Spleen (tissue), 11 donors: ENCODE measurements at regions not wholly inside any gene's neighbourhood (a gene's known extent, or its start where the extent isn't known, plus 50 kb on each side); places are given as distances from the start of the nearest gene placed in this dataset.

Experiments used
- DNase-seq: peaks from one replicate; pipeline ENCODE4 v3.0.0-alpha.2; 2020
- H3K27ac ChIP-seq, 8 donors: fragments of 200-600 bp; sonication (generic) in 7 of 8; 1 replicate in 4 of 8; 2 replicates in 4 of 8; pipeline versions ENCODE4 v1.5.0 to v1.8.0; 2016 to 2021; ENCODE audit warnings: inconsistent platforms in 4 of 8, mild to moderate bottlenecking in 4 of 8, moderate library complexity in 1 of 8
- H3K27me3 ChIP-seq, 7 donors: fragments of 200-600 bp; sonication (generic) in 6 of 7; replicated peaks in 1 of 7; 1 replicate in 4 of 7; 2 replicates in 3 of 7; pipeline versions ENCODE4 v1.5.0 to v1.8.0; 2016 to 2021; ENCODE audit warnings: inconsistent platforms in 3 of 7, mild to moderate bottlenecking in 1 of 7
- H3K36me3 ChIP-seq, 6 donors: fragments of 200-600 bp; sonication (generic) in 5 of 6; 1 replicate in 4 of 6; 2 replicates in 2 of 6; pipeline versions ENCODE4 v1.5.0 to v1.8.0; 2016 to 2021; ENCODE audit warnings: inconsistent platforms in 2 of 6
- H3K4me1 ChIP-seq, 6 donors: fragments of 200-600 bp; sonication (generic) in 5 of 6; 1 replicate in 3 of 6; 2 replicates in 3 of 6; pipeline versions ENCODE4 v1.5.0 to v1.8.0; 2016 to 2021; ENCODE audit warnings: inconsistent platforms in 3 of 6
- H3K4me3 ChIP-seq, 8 donors: fragments of 200-600 bp; sonication (generic) in 7 of 8; 1 replicate in 4 of 8; 2 replicates in 4 of 8; pipeline versions ENCODE4 v1.5.0 to v1.8.0; 2016 to 2021; ENCODE audit warnings: inconsistent platforms in 4 of 8, mild to moderate bottlenecking in 4 of 8, moderate library complexity in 2 of 8
- H3K9me3 ChIP-seq, 8 donors: fragments of 200-600 bp; sonication (generic) in 7 of 8; 1 replicate in 4 of 8; 2 replicates in 4 of 8; pipeline versions ENCODE4 v1.5.0 to v1.8.0; 2016 to 2021; ENCODE audit warnings: inconsistent platforms in 4 of 8
- POLR2A ChIP-seq, 3 donors: fragments of 450-650 bp; IDR thresholded peaks; one replicate each; pipeline ENCODE4 v1.5.1; 2017; ENCODE audit warnings: antibody characterized with exemption in 3 of 3, mild to moderate bottlenecking in 1 of 3
- POLR2AphosphoS5 ChIP-seq, 3 donors: sonication (generic); formaldehyde crosslinking; IDR thresholded peaks; one replicate each; pipeline ENCODE4 v1.5.1; 2017; ENCODE audit warnings: antibody characterized with exemption in 3 of 3
- WGBS, 5 donors: extraction: QIAGEN DNeasy Blood & Tissue Kit in 3 of 5; methylation state at CpG; one replicate each; pipeline versions ENCODE4 v1.1.5 to v1.1.7; 2013 to 2018; 5-methylcytosine and 5-hydroxymethylcytosine counted together
- intact Hi-C: fragments of 100-400 bp; cut with DNase I; formaldehyde crosslinking; loops from one replicate; pipeline ENCODE4 v1.15.0; 2023; ENCODE audit warnings: low total_unique reads
- TF ChIP-seq, protein P1 (sequence below), 11 experiments: fragments of 200-600 bp in 7 of 11; fragments of 450-650 bp in 4 of 11; sonication (generic) in 4 of 11; IDR thresholded peaks in 8 of 11; conservative IDR thresholded peaks in 3 of 11; 1 replicate in 7 of 11; 2 replicates in 4 of 11; pipeline versions ENCODE4 v1.4.0 to v1.8.0; 2016 to 2021; ENCODE audit warnings: antibody characterized with exemption in 11 of 11, inconsistent platforms in 4 of 11, mild to moderate bottlenecking in 1 of 11
- donor health status: healthy with polysubstance abuse.
- donor health status: DM: no; HTN: no; CAD: no; lungs with moderate emphysema.
- donor health status: DM: no; HTN: no; CAD: no.
- donor health status: Bipolar disorder and iron deficiency.
- donor health status: healthy.
- donor health status: DM: no; HTN: no; CAD: no.
- donor health status: DM: yes; HTN: yes; CAD: no.

DNA sequence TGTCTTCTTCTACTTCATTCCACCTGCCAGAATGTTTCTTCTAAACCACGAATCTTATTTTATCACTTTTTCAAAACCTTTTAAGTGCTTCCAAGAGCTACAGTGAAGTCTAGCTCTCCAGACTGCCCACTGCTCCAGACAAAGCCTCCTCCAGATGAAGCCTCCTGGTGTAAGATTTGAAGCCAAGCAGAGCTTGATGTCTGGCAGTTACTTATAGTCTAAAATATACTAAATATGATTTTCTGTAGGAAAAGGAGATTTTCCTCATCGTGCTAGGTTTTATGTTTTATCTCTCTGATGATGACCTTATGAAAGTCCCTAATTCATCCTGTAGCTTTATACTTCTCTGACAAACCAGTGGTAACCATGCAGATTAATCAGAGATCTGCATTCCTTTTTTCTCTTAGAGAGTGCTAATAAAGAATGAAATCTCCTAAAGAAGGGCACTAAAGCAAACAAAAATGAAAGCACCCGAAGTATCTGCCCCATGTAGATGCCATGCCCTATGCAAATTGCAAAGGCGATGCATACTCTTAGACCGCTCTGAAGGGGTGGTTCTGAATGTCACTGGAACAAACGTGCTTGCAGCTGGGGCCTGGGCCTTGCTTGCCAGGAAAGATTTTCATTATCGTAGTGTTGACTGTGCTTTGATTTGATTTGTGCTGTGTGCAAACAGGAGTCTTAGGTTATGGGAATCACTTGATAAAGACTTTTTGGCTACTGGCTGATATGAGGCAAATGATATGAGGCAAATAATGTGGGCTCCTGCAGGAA is 314.2 kb downstream of the PID1 start:
- H3K4me3 ChIP-seq = no peak overlapping the region
- H3K27me3 ChIP-seq = no peaks in the 10 kb centered on the region
- no peaks in the 10 kb centered on the region for H3K4me1 ChIP-seq
- H3K27ac ChIP-seq = no peak overlapping the region
- intact Hi-C loops = no loop called here
- TF ChIP-seq POLR2A (IDR thresholded peaks at IDR 0.05) (no peak), POLR2AphosphoS5 (IDR thresholded peaks at IDR 0.05) (no peak)
- TF ChIP-seq, protein P1, sequence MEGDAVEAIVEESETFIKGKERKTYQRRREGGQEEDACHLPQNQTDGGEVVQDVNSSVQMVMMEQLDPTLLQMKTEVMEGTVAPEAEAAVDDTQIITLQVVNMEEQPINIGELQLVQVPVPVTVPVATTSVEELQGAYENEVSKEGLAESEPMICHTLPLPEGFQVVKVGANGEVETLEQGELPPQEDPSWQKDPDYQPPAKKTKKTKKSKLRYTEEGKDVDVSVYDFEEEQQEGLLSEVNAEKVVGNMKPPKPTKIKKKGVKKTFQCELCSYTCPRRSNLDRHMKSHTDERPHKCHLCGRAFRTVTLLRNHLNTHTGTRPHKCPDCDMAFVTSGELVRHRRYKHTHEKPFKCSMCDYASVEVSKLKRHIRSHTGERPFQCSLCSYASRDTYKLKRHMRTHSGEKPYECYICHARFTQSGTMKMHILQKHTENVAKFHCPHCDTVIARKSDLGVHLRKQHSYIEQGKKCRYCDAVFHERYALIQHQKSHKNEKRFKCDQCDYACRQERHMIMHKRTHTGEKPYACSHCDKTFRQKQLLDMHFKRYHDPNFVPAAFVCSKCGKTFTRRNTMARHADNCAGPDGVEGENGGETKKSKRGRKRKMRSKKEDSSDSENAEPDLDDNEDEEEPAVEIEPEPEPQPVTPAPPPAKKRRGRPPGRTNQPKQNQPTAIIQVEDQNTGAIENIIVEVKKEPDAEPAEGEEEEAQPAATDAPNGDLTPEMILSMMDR (IDR thresholded peaks at IDR 0.05 in 8 of 11, conservative IDR thresholded peaks at IDR 0.05 in 3 of 11) = no peak
- no peaks in the 10 kb centered on the region for H3K36me3 ChIP-seq
- DNase-seq = no peak
- H3K9me3 ChIP-seq = no peaks in the 10 kb centered on the region
- 66 to 75% (median 73%) methylated on average over 7 of the region's 7 CpGs for WGBS, 5 donors

DNA sequence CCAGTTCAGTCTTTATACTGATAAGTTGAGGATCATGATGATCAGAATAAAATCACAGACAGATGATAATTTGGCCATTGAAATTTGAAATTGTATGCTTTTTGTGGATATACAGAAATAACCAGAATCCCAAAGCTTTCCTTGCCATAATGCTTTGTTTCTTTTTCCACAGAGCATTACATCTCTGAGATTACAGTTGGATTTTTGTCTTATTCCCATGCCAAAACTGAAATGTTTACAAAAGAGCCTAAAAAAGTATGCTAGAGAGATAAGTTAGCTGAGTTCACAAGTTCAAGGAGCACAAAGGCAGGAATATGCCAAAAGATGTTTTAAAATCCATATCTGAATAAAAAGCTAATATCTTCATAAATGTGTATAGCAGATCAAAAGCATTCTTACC is 321.3 kb downstream of the PID1 start:
- Histone ChIP-seq H3K36me3 (no peaks in the 10 kb centered on the region), H3K4me3 (no peak overlapping the region), H3K4me1 (no peaks in the 10 kb centered on the region), H3K27ac (no peak overlapping the region), H3K9me3 (peaks cover 0 to 12% (median 8%) of the 10 kb centered on the region in 8 donors), H3K27me3 (no peaks in the 10 kb centered on the region)
- intact Hi-C loops = no loop called here
- DNase-seq = no peak
- TF ChIP-seq, protein P1 (IDR thresholded peaks at IDR 0.05 in 8 of 11, conservative IDR thresholded peaks at IDR 0.05 in 3 of 11) = no peak
- TF ChIP-seq POLR2A (IDR thresholded peaks at IDR 0.05) = no peak
- no peak for TF ChIP-seq POLR2AphosphoS5 (IDR thresholded peaks at IDR 0.05)

DNA sequence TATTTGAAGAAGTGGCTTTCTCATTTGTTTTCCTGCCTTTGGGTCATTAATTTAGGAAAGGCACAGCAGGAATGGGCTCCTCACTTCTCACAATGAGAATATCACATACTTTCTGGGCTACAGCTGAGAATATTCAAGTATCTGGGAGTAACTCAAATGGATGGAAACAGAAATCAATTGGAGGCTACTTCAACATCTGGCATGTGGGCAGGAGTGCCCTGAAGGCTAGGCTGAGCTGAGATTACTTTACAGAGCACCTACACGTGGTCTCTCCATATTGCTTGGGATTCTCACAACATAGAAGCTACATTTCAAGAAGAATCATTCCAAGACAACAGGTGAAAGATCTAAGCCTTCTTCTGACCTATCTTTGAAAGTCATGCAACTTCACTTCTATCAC is 325.4 kb downstream of the PID1 start:
- no peak overlapping the region for H3K4me3 ChIP-seq
- DNase-seq = no peak
- H3K9me3 ChIP-seq = peaks cover 0 to 12% (median 8%) of the 10 kb centered on the region in 8 donors
- no peaks in the 10 kb centered on the region for H3K4me1 ChIP-seq
- H3K27ac ChIP-seq = no peak overlapping the region
- no peak for TF ChIP-seq POLR2AphosphoS5 (IDR thresholded peaks at IDR 0.05)
- no peak for TF ChIP-seq POLR2A (IDR thresholded peaks at IDR 0.05)
- TF ChIP-seq, protein P1 (IDR thresholded peaks at IDR 0.05 in 8 of 11, conservative IDR thresholded peaks at IDR 0.05 in 3 of 11) = no peak
- H3K36me3 ChIP-seq = no peaks in the 10 kb centered on the region
- 16 to 51% (median 37%) methylated on average over 1 of the region's 1 CpG for WGBS, 5 donors
- H3K27me3 ChIP-seq = no peaks in the 10 kb centered on the region
- intact Hi-C loops = no loop called here

DNA sequence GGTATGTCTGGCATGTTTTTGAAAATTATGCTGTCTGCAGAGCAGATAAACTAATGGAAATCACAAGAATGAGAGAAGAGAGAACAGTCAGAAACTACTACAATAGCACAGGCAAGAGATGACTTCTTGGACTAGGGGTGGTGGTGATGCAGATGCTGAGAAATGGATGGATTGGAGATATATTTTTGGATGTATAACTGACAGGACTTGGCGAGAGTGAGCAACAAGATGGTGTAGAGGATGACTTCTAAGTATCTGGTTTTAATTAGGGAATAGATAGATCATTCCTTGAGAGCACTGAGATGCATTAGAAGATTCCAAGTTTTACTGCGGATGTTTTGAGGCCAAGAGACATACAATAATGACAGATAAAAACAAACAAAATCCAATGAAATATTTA is 328.2 kb downstream of the PID1 start:
- TF ChIP-seq, protein P1 (IDR thresholded peaks at IDR 0.05 in 8 of 11, conservative IDR thresholded peaks at IDR 0.05 in 3 of 11) = no peak
- TF ChIP-seq POLR2AphosphoS5 (IDR thresholded peaks at IDR 0.05) (no peak), POLR2A (IDR thresholded peaks at IDR 0.05) (no peak)
- DNase-seq = no peak
- Histone ChIP-seq H3K36me3 (no peaks in the 10 kb centered on the region), H3K4me3 (no peak overlapping the region), H3K9me3 (peaks cover 0 to 17% (median 8%) of the 10 kb centered on the region in 8 donors), H3K27me3 (no peaks in the 10 kb centered on the region), H3K27ac (no peak overlapping the region), H3K4me1 (no peaks in the 10 kb centered on the region)
- 79 to 88% (median 83%) methylated on average over 2 of the region's 2 CpGs for WGBS, 5 donors
- intact Hi-C loops = no loop called here
